GM23338 (cell line): ENCODE measurements at regions not wholly inside any gene's neighbourhood (a gene's known extent, or its start where the extent isn't known, plus 50 kb on each side); places are given as distances from the start of the nearest gene placed in this dataset.

Experiments
- ATAC-seq: fragments of 200-7000 bp; cut with Tn5 transposase; 3 replicates; pipeline ENCODE4 v1.9.1; 2020
- DNase-seq: peaks from one replicate; pipeline ENCODE4 v3.0.0-alpha.2; 2015; ENCODE audit warnings: low spot score
- H2AFZ ChIP-seq: fragments of 200-600 bp; sonication (generic); 2 replicates; pipeline ENCODE4 v1.8.0; 2016; ENCODE audit warnings: antibody characterized with exemption, mild to moderate bottlenecking, moderate library complexity
- H3F3A ChIP-seq: fragments of 200-600 bp; sonication (generic); replicated peaks from 2 replicates; pipeline ENCODE4 v1.8.0; 2017; ENCODE audit warnings: antibody characterized with exemption, mixed run types, low read depth
- H3K27ac ChIP-seq: fragments of 200-600 bp; sonication (generic); 2 replicates; pipeline ENCODE4 v1.6.1; 2016; ENCODE audit warnings: low read depth
- H3K27me3 ChIP-seq: fragments of 200-600 bp; sonication (generic); 2 replicates; pipeline ENCODE4 v1.8.0; 2016; ENCODE audit warnings: mild to moderate bottlenecking, mixed run types, moderate library complexity; ENCODE audit not compliant: insufficient read depth
- H3K36me3 ChIP-seq: fragments of 200-600 bp; sonication (generic); 2 replicates; pipeline ENCODE4 v1.8.0; 2016; ENCODE audit warnings: mild to moderate bottlenecking; ENCODE audit not compliant: insufficient read depth
- H3K4me1 ChIP-seq: fragments of 200-600 bp; sonication (generic); 2 replicates; pipeline ENCODE4 v1.8.0; 2016; ENCODE audit warnings: mild to moderate bottlenecking, moderate library complexity; ENCODE audit not compliant: insufficient read depth
- H3K4me2 ChIP-seq: fragments of 200-600 bp; sonication (generic); 2 replicates; pipeline ENCODE4 v1.7.1; 2017; ENCODE audit warnings: mixed run types
- H3K4me3 ChIP-seq: fragments of 200-600 bp; sonication (generic); 2 replicates; pipeline ENCODE4 v1.6.1; 2016; ENCODE audit warnings: mixed run types
- H3K79me2 ChIP-seq: fragments of 200-600 bp; sonication (generic); replicated peaks from 2 replicates; pipeline ENCODE4 v1.8.0; 2017; ENCODE audit warnings: mild to moderate bottlenecking; ENCODE audit not compliant: insufficient read depth
- H3K9me2 ChIP-seq: fragments of 200-600 bp; sonication (generic); 2 replicates; pipeline ENCODE4 v1.8.0; 2017; ENCODE audit not compliant: insufficient read depth
- H4K20me1 ChIP-seq: fragments of 200-600 bp; sonication (generic); replicated peaks from 2 replicates; pipeline ENCODE4 v1.8.0; 2017; ENCODE audit warnings: mild to moderate bottlenecking; ENCODE audit not compliant: insufficient read depth
- H3K27ac Mint-ChIP-seq: 2 replicates; pipeline ENCODE4 v1.8.0; 2020; ENCODE audit warnings: inconsistent platforms, mild to moderate bottlenecking, moderate library complexity, mixed read lengths
- H3K27me3 Mint-ChIP-seq: 3 replicates; pipeline ENCODE4 v1.8.0; 2022; ENCODE audit warnings: low read depth, mild to moderate bottlenecking, moderate library complexity, mixed read lengths, inconsistent platforms; ENCODE audit not compliant: insufficient read depth, poor library complexity
- H3K36me3 Mint-ChIP-seq: 3 replicates; pipeline ENCODE4 v1.8.0; 2021; ENCODE audit warnings: low read depth, mild to moderate bottlenecking, inconsistent platforms, moderate library complexity, mixed read lengths
- H3K4me1 Mint-ChIP-seq: 3 replicates; pipeline ENCODE4 v1.8.0; 2020; ENCODE audit warnings: mild to moderate bottlenecking, inconsistent platforms, mixed read lengths
- H3K4me3 Mint-ChIP-seq: 3 replicates; pipeline ENCODE4 v1.8.0; 2021; ENCODE audit warnings: moderate library complexity, mild to moderate bottlenecking, inconsistent platforms, mixed read lengths
- H3K9me3 Mint-ChIP-seq: 3 replicates; pipeline ENCODE4 v1.8.0; 2020; ENCODE audit warnings: moderate library complexity, mild to moderate bottlenecking, inconsistent platforms, mixed read lengths
- CREB1 ChIP-seq: fragments of 250-450 bp; sonication (Bioruptor Pico); IDR thresholded peaks from 2 replicates; pipeline ENCODE4 v1.5.0; 2020; ENCODE audit warnings: low read depth, mild to moderate bottlenecking, moderate library complexity
- CTCF ChIP-seq, 2 experiments: fragments of 200-600 bp in 1 of 2; sonication (generic) in 1 of 2; conservative IDR thresholded peaks; 2 replicates each; pipeline versions ENCODE4 v1.5.1 to v1.6.1; 2016 to 2017; ENCODE audit warnings: antibody characterized with exemption in 2 of 2, low read depth in 2 of 2, mild to moderate bottlenecking in 2 of 2, moderate library complexity in 1 of 2
- EZH2 ChIP-seq: fragments of 200-600 bp; sonication (generic); IDR thresholded peaks from one replicate; pipeline ENCODE4 v1.8.0; 2017; ENCODE audit warnings: antibody characterized with exemption, mild to moderate bottlenecking, low read depth; ENCODE audit not compliant: unreplicated experiment
- JUNB ChIP-seq: IDR thresholded peaks from one replicate; pipeline ENCODE4 v1.6.1; 2016; ENCODE audit warnings: antibody characterized with exemption; ENCODE audit not compliant: unreplicated experiment
- NANOG ChIP-seq: IDR thresholded peaks from 2 replicates; pipeline ENCODE4 v1.6.1; 2016; ENCODE audit warnings: antibody characterized with exemption, borderline replicate concordance
- POLR2AphosphoS5 ChIP-seq: IDR thresholded peaks from 2 replicates; pipeline ENCODE4 v1.6.1; 2016; ENCODE audit warnings: antibody characterized with exemption, low read depth
- ZNF114 ChIP-seq: fragments of 250-450 bp; sonication (Bioruptor Pico); IDR thresholded peaks from 2 replicates; pipeline ENCODE4 v1.5.0; 2020; ENCODE audit warnings: mild to moderate bottlenecking, moderate library complexity
- ZNF331 ChIP-seq: fragments of 250-450 bp; sonication (Bioruptor Pico); IDR thresholded peaks from 2 replicates; pipeline ENCODE4 v1.5.0; 2020; ENCODE audit warnings: low read depth, mild to moderate bottlenecking, moderate library complexity
- TF ChIP-seq, protein P1 (sequence below): IDR thresholded peaks from 2 replicates; pipeline ENCODE4 v1.6.1; 2016; ENCODE audit warnings: antibody characterized with exemption
- TF ChIP-seq, protein P2 (sequence below): fragments of 250-450 bp; sonication (Bioruptor Pico); IDR thresholded peaks from 2 replicates; pipeline ENCODE4 v1.5.0; 2020; ENCODE audit warnings: mild to moderate bottlenecking, moderate library complexity

GRCh38 chr10:33612116-33612515 is 277.6 kb upstream of the NRP1 start:
- Histone ChIP-seq H3K27me3 (no peaks in the 10 kb centered on the region), H3F3A (no peaks in the 10 kb centered on the region), H3K4me1 (peaks cover 9% of the 10 kb centered on the region; the same call in 1 of the 2 replicates), H3K79me2 (no peaks in the 10 kb centered on the region), H3K27ac (no peak overlapping the region), H2AFZ (no peak overlapping the region), H3K4me2 (no peak overlapping the region), H3K9me2 (peaks cover 24% of the 10 kb centered on the region; the same call in 1 of the 2 replicates), H3K36me3 (no peaks in the 10 kb centered on the region), H4K20me1 (no peaks in the 10 kb centered on the region), H3K4me3 (no peak overlapping the region)
- Mint-ChIP-seq H3K36me3 (no peaks in the 10 kb centered on the region; the same call in 1 of the 3 replicates), H3K4me3 (no peak overlapping the region), H3K9me3 (peaks cover 5% of the 10 kb centered on the region; the same call in 1 of the 3 replicates), H3K4me1 (peaks cover 9% of the 10 kb centered on the region), H3K27ac (no peak overlapping the region), H3K27me3 (peaks cover 2% of the 10 kb centered on the region)
- ATAC-seq (no peak), DNase-seq (no peak)
- no peak for TF ChIP-seq ZNF114 (CRISPR knock-in tag)
- no peak for TF ChIP-seq ZNF331 (CRISPR knock-in tag)
- TF ChIP-seq CTCF (conservative IDR thresholded peaks at IDR 0.05; ENCODE audit: low read depth in 2 of 2), result no peak
- TF ChIP-seq NANOG, result no peak
- TF ChIP-seq, protein P1, sequence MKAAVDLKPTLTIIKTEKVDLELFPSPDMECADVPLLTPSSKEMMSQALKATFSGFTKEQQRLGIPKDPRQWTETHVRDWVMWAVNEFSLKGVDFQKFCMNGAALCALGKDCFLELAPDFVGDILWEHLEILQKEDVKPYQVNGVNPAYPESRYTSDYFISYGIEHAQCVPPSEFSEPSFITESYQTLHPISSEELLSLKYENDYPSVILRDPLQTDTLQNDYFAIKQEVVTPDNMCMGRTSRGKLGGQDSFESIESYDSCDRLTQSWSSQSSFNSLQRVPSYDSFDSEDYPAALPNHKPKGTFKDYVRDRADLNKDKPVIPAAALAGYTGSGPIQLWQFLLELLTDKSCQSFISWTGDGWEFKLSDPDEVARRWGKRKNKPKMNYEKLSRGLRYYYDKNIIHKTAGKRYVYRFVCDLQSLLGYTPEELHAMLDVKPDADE, result no peak
- TF ChIP-seq CREB1 (CRISPR knock-in tag), result no peak
- TF ChIP-seq, protein P2, sequence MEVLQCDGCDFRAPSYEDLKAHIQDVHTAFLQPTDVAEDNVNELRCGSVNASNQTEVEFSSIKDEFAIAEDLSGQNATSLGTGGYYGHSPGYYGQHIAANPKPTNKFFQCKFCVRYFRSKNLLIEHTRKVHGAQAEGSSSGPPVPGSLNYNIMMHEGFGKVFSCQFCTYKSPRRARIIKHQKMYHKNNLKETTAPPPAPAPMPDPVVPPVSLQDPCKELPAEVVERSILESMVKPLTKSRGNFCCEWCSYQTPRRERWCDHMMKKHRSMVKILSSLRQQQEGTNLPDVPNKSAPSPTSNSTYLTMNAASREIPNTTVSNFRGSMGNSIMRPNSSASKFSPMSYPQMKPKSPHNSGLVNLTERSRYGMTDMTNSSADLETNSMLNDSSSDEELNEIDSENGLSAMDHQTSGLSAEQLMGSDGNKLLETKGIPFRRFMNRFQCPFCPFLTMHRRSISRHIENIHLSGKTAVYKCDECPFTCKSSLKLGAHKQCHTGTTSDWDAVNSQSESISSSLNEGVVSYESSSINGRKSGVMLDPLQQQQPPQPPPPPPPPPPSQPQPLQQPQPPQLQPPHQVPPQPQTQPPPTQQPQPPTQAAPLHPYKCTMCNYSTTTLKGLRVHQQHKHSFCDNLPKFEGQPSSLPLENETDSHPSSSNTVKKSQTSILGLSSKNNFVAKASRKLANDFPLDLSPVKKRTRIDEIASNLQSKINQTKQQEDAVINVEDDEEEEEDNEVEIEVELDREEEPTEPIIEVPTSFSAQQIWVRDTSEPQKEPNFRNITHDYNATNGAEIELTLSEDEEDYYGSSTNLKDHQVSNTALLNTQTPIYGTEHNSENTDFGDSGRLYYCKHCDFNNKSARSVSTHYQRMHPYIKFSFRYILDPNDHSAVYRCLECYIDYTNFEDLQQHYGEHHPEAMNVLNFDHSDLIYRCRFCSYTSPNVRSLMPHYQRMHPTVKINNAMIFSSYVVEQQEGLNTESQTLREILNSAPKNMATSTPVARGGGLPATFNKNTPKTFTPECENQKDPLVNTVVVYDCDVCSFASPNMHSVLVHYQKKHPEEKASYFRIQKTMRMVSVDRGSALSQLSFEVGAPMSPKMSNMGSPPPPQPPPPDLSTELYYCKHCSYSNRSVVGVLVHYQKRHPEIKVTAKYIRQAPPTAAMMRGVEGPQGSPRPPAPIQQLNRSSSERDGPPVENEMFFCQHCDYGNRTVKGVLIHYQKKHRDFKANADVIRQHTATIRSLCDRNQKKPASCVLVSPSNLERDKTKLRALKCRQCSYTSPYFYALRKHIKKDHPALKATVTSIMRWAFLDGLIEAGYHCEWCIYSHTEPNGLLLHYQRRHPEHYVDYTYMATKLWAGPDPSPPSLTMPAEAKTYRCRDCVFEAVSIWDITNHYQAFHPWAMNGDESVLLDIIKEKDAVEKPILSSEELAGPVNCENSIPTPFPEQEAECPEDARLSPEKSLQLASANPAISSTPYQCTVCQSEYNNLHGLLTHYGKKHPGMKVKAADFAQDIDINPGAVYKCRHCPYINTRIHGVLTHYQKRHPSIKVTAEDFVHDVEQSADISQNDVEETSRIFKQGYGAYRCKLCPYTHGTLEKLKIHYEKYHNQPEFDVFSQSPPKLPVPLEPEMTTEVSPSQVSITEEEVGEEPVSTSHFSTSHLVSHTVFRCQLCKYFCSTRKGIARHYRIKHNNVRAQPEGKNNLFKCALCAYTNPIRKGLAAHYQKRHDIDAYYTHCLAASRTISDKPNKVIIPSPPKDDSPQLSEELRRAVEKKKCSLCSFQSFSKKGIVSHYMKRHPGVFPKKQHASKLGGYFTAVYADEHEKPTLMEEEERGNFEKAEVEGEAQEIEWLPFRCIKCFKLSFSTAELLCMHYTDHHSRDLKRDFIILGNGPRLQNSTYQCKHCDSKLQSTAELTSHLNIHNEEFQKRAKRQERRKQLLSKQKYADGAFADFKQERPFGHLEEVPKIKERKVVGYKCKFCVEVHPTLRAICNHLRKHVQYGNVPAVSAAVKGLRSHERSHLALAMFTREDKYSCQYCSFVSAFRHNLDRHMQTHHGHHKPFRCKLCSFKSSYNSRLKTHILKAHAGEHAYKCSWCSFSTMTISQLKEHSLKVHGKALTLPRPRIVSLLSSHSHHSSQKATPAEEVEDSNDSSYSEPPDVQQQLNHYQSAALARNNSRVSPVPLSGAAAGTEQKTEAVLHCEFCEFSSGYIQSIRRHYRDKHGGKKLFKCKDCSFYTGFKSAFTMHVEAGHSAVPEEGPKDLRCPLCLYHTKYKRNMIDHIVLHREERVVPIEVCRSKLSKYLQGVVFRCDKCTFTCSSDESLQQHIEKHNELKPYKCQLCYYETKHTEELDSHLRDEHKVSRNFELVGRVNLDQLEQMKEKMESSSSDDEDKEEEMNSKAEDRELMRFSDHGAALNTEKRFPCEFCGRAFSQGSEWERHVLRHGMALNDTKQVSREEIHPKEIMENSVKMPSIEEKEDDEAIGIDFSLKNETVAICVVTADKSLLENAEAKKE (CRISPR knock-in tag), result no peak
- TF ChIP-seq POLR2AphosphoS5, result no peak
- TF ChIP-seq EZH2, result no peak
- no peak for TF ChIP-seq JUNB
